ENCODE measurements at regions not wholly inside any gene's neighbourhood (a gene's known extent, or its start where the extent isn't known, plus 50 kb on each side); places are given as distances from the start of the nearest gene placed in this dataset.

GRCh38 chr13:59495299-59495698, 668.4 kb downstream of the DIAPH3 start:
- POLR2A ChIA-PET, result no interaction called here
- TF ChIP-seq ZNF219 (CRISPR knock-in tag; IDR thresholded peaks at IDR 0.05; ENCODE audit: borderline replicate concordance) (no peak), ZMAT4 (CRISPR knock-in tag; IDR thresholded peaks at IDR 0.05) (no peak), PRDM15 (CRISPR knock-in tag; IDR thresholded peaks at IDR 0.05) (no peak), CREM (CRISPR knock-in tag; IDR thresholded peaks at IDR 0.05) (no peak), FOXK1 (CRISPR knock-in tag; IDR thresholded peaks at IDR 0.05) (no peak), USF2 (CRISPR knock-in tag; IDR thresholded peaks at IDR 0.05) (no peak), PRRX2 (CRISPR knock-in tag; IDR thresholded peaks at IDR 0.05) (no peak), HMGXB4 (CRISPR knock-in tag; IDR thresholded peaks at IDR 0.05) (no peak), ZNF671 (CRISPR knock-in tag; IDR thresholded peaks at IDR 0.05) (no peak), ESRRA (CRISPR knock-in tag; IDR thresholded peaks at IDR 0.05; ENCODE audit: borderline replicate concordance) (no peak), ZNF317 (CRISPR knock-in tag; IDR thresholded peaks at IDR 0.05; ENCODE audit: borderline replicate concordance, low read depth) (no peak), NR3C1 (CRISPR knock-in tag; conservative IDR thresholded peaks at IDR 0.05; ENCODE audit: low read depth) (no peak), ZNF121 (CRISPR knock-in tag; IDR thresholded peaks at IDR 0.05) (no peak), ZNF396 (CRISPR knock-in tag; IDR thresholded peaks at IDR 0.05; ENCODE audit: borderline replicate concordance) (no peak), NR1H2 (CRISPR knock-in tag; IDR thresholded peaks at IDR 0.05) (no peak)

GRCh38 chr13:59495936-59496512, 667.7 kb downstream of the DIAPH3 start:
- H3K4me1 Mint-ChIP-seq, result peaks cover 37% of the 10 kb centered on the region
- H3K27me3 Mint-ChIP-seq (ENCODE audit: low read depth), result 0 out of 2 replicates have a peak, but pooled peaks cover 1% of the 10 kb centered on the region
- H3K36me3 Mint-ChIP-seq, result no peaks in the 10 kb centered on the region
- ATAC-seq (no peak), DNase-seq (ENCODE audit: low spot score) (no peak)
- H3K9me3 Mint-ChIP-seq, result peaks cover 9% of the 10 kb centered on the region; the same call in 1 of the 2 replicates
- no peak overlapping the region for H3K4me3 Mint-ChIP-seq
- POLR2A ChIA-PET, result no interaction called here
- CTCF ChIA-PET, result no interaction called here
- no peak overlapping the region for H3K27ac Mint-ChIP-seq
- no peak for TF ChIP-seq ERG (CRISPR knock-in tag; IDR thresholded peaks at IDR 0.05)
- TF ChIP-seq NR3C1 (CRISPR knock-in tag; conservative IDR thresholded peaks at IDR 0.05; ENCODE audit: low read depth), result no peak
- no peak for TF ChIP-seq ZNF281 (CRISPR knock-in tag; IDR thresholded peaks at IDR 0.05)
- no peak for TF ChIP-seq EMX1 (CRISPR knock-in tag; IDR thresholded peaks at IDR 0.05)
- no peak for TF ChIP-seq E2F4 (CRISPR knock-in tag; IDR thresholded peaks at IDR 0.05; ENCODE audit: borderline replicate concordance, low read depth)
- TF ChIP-seq SOX15 (CRISPR knock-in tag; IDR thresholded peaks at IDR 0.05), result no peak
- no peak for TF ChIP-seq ZBTB43 (CRISPR knock-in tag; IDR thresholded peaks at IDR 0.05)

More at GRCh38 chr13:59495299-59495698, 668.4 kb downstream of the DIAPH3 start:
- CTCF ChIA-PET, result no interaction called here
- H3K9me3 Mint-ChIP-seq, result peaks cover 9% of the 10 kb centered on the region; the same call in 1 of the 2 replicates
- H3K4me3 Mint-ChIP-seq, result no peak overlapping the region
- H3K27ac Mint-ChIP-seq, result no peak overlapping the region
- H3K27me3 Mint-ChIP-seq (ENCODE audit: low read depth), result peaks cover 8% of the 10 kb centered on the region; the same call in 1 of the 2 replicates
- H3K4me1 Mint-ChIP-seq, result peaks cover 37% of the 10 kb centered on the region
- DNase-seq (ENCODE audit: low spot score), result no peak
- peak; percentile 56; the same call in 1 of the 2 replicates for ATAC-seq
- no peaks in the 10 kb centered on the region for H3K36me3 Mint-ChIP-seq

Data from WTC11 (cell line).